Dendritic cell treated with granulocyte-macrophage colony-stimulating factor and Interleukin-4, amounts not matched to agents 40 ng/mL and 50 ng/mL, for 4 days (primary cell): ENCODE measurements at regions not wholly inside any gene's neighbourhood (a gene's known extent, or its start where the extent isn't known, plus 50 kb on each side); places are given as distances from the start of the nearest gene placed in this dataset.
"Not testable (repeated sequence)": the region's sequence is repeated elsewhere in the genome, so short reads cannot be mapped to it uniquely, and the experiment has no call there.

Experiments used
- H3K27ac Mint-ChIP-seq: one replicate; pipeline ENCODE4 v1.8.0; 2022; ENCODE audit warnings: mild to moderate bottlenecking, mixed read lengths
- H3K27me3 Mint-ChIP-seq: one replicate; pipeline ENCODE4 v1.8.0; 2022; ENCODE audit warnings: mild to moderate bottlenecking, mixed read lengths
- H3K36me3 Mint-ChIP-seq: one replicate; pipeline ENCODE4 v1.8.0; 2022; ENCODE audit warnings: low read depth, mixed read lengths
- H3K4me1 Mint-ChIP-seq: one replicate; pipeline ENCODE4 v1.8.0; 2022; ENCODE audit warnings: low read depth, mixed read lengths
- H3K4me3 Mint-ChIP-seq: one replicate; pipeline ENCODE4 v1.8.0; 2022; ENCODE audit warnings: mild to moderate bottlenecking, moderate library complexity, mixed read lengths
- H3K9me3 Mint-ChIP-seq: one replicate; pipeline ENCODE4 v1.8.0; 2022; ENCODE audit warnings: mixed read lengths
- intact Hi-C: fragments of 100-400 bp; cut with micrococcal nuclease; formaldehyde crosslinking; loops from one replicate; pipeline ENCODE4 v1.15.0; 2022

DNA sequence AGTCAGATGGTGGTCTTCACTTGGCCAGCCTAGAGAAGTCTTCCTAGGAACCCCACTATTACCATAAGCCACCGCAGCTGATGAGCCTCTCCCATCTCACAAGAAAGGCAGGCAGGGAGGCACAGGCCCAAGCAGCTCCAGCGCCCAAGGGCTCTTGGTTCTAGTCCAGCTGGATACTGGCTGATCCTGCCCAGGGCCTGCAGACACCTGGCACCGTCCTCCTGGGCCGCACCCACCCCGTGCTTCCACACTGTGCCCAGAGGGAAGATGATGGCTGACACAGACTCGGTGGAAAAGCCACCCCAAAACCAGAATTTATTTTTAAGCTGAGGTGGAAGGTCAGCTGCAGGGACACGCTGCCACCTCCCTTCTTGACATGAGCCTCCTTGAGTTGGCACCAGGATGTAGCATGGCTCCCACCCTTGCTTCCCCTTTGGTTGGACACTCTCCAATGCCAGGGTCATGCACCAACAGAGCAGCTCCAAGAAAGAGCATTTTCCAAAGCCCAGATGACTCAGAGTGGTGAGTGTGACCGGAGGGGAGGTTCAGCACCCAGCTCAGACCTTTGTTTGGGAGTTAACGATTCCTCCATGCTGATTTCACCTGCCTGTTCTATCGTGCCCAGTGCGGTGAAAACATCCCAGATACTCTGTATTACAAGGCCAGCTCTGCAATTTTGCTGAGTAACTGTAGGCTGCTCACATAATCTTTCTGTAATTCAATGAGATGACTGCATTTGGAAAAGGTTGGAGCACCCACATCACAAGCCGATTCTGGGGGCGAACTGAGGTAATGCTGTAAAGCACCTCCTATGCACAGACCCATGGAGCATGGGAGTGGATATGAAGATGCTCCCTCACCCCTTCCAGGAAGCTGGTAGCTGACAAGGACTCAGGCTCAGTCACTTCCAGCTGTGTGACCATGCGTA, 63.1 kb upstream of the SLC2A1 start:
- Mint-ChIP-seq H3K4me3 (no peak overlapping the region), H3K27ac (no peak overlapping the region), H3K4me1 (no peaks in the 10 kb centered on the region), H3K36me3 (no peaks in the 10 kb centered on the region), H3K27me3 (peaks cover 6% of the 10 kb centered on the region), H3K9me3 (no peaks in the 10 kb centered on the region)
- intact Hi-C loops, result no loop called here

DNA sequence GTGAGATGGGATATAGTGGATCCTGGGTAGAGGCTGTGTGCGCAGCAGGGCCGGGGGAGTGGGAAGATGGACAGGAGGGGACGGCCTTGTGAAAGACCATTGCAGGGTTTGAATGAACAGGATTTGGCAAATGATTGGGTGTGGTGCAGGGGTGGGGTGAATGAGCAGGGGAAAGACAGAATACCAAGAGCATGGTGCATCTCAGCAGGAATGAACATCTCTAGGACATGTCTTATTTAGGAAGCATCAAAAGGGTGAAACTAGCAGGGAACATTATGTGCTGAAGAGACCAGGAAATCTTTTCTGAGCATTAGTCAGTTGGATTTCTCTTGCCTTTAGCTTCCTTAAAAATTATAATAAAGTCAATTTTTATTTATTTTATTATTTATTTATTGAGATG, 60.6 kb upstream of the SLC2A1 start:
- H3K4me3 Mint-ChIP-seq, result no peak overlapping the region
- H3K36me3 Mint-ChIP-seq, result no peaks in the 10 kb centered on the region
- H3K9me3 Mint-ChIP-seq, result no peaks in the 10 kb centered on the region
- intact Hi-C loops, result no loop called here
- H3K27me3 Mint-ChIP-seq, result peaks cover 6% of the 10 kb centered on the region
- no peaks in the 10 kb centered on the region for H3K4me1 Mint-ChIP-seq
- H3K27ac Mint-ChIP-seq, result no peak overlapping the region

- Mint-ChIP-seq H3K9me3 (no peaks in the 10 kb centered on the region), H3K27ac (no peak overlapping the region), H3K4me3 (no peak overlapping the region), H3K27me3 (peaks cover 12% of the 10 kb centered on the region), H3K36me3 (no peaks in the 10 kb centered on the region), H3K4me1 (no peaks in the 10 kb centered on the region)
- intact Hi-C loops, result no loop called here
Observed at GRCh38 chr1:43018121-43018520, 59.5 kb upstream of the SLC2A1 start.

DNA sequence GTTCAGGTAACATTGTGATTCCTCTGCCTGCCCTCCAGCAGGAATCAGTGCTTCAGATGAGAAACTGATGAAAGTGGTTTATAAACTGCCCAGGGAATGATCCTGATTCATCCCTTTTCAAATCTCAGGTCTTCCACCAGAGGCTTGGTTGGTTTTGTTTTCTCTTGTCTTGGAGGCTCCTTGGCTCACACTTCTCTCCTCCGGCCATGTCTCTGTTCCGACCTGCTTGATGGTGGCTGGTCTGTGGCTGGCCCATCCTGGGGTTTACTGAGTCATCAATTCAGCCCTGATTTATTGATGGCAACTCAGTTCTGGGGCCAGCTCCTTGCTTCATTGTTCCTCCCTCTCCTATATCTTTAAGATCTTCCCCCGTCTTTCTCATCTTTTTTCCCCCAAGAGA, 56.6 kb upstream of the SLC2A1 start:
- Mint-ChIP-seq H3K4me3 (no peak overlapping the region), H3K36me3 (no peaks in the 10 kb centered on the region), H3K27ac (no peak overlapping the region), H3K27me3 (peaks cover 16% of the 10 kb centered on the region), H3K4me1 (no peaks in the 10 kb centered on the region), H3K9me3 (no peaks in the 10 kb centered on the region)
- intact Hi-C loops, result no loop called here

GRCh38 chr1:43014579-43014978, 55.9 kb upstream of the SLC2A1 start:
- H3K9me3 Mint-ChIP-seq, intact Hi-C loops, H3K36me3 Mint-ChIP-seq, H3K4me1 Mint-ChIP-seq, H3K4me3 Mint-ChIP-seq, H3K27ac Mint-ChIP-seq: not testable (repeated sequence)
- peaks cover 16% of the 10 kb centered on the region for H3K27me3 Mint-ChIP-seq

DNA sequence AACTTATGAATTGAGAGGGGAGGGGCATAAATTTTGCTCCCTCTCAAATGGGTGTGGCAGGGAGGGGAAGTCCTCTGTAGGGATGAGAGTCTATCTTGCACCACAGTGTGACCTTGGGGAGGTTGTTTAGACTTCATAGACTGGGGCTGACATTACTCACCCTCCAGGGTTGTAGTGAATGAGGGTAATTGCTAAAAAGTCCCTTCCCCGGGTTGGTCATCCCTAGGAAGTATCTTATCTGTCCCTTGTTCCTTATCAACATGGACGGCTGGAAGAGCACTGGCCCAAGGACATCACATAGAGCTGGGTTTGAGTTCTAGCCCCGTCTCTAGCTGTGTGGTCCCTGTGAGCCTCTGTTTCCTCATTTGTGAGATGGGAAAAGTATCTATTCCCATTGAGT, 52.4 kb upstream of the SLC2A1 start:
- Mint-ChIP-seq H3K9me3 (no peaks in the 10 kb centered on the region), H3K4me1 (peaks cover 6% of the 10 kb centered on the region), H3K36me3 (no peaks in the 10 kb centered on the region), H3K4me3 (no peak overlapping the region), H3K27ac (no peak overlapping the region), H3K27me3 (peaks cover 24% of the 10 kb centered on the region)
- intact Hi-C loops, result no loop called here

- H3K4me3 Mint-ChIP-seq, result no peak overlapping the region
- intact Hi-C loops, result no loop called here
- no peaks in the 10 kb centered on the region for H3K9me3 Mint-ChIP-seq
- H3K27ac Mint-ChIP-seq, result no peak overlapping the region
- H3K27me3 Mint-ChIP-seq, result peaks cover 27% of the 10 kb centered on the region
- no peaks in the 10 kb centered on the region for H3K36me3 Mint-ChIP-seq
- H3K4me1 Mint-ChIP-seq, result peaks cover 6% of the 10 kb centered on the region
Observed at GRCh38 chr1:43009274-43009673, 50.6 kb upstream of the SLC2A1 start.

- intact Hi-C loops, result no loop called here
Observed at GRCh38 chr1:43008115-43009060, 49.7 kb upstream of the SLC2A1 start.

More at GRCh38 chr1:43008115-43009060, 49.7 kb upstream of the SLC2A1 start:
- Mint-ChIP-seq H3K27me3 (peaks cover 23% of the 10 kb centered on the region), H3K4me1 (peaks cover 6% of the 10 kb centered on the region), H3K9me3 (no peaks in the 10 kb centered on the region), H3K27ac (no peak overlapping the region), H3K4me3 (no peak overlapping the region), H3K36me3 (no peaks in the 10 kb centered on the region)
